Psoas muscle (tissue), 7 donors: ENCODE measurements at regions not wholly inside any gene's neighbourhood (a gene's known extent, or its start where the extent isn't known, plus 50 kb on each side); places are given as distances from the start of the nearest gene placed in this dataset.
A peak's percentile ranks its signal among the peaks of the same experiment; 100 is the strongest.

Experiments used
- ATAC-seq, 4 donors: fragments of 200-7000 bp; cut with Tn5 transposase; one replicate each; pipeline ENCODE4 v1.9.1; 2020; ENCODE audit warnings: moderate library complexity in 3 of 4, mild to moderate bottlenecking in 2 of 4
- DNase-seq, 2 donors: peaks; one replicate each; pipeline ENCODE4 v3.0.0-alpha.2; 2020
- H3K27ac ChIP-seq: fragments of 200-600 bp; one replicate; pipeline ENCODE4 v1.8.0; 2022
- H3K27me3 ChIP-seq, 3 donors: fragments of 200-600 bp in 1 of 3; one replicate each; pipeline versions ENCODE4 v1.6.1 to v1.8.0; 2013 to 2022; ENCODE audit warnings: low read length in 2 of 3, mild to moderate bottlenecking in 2 of 3, moderate library complexity in 1 of 3; ENCODE audit not compliant: insufficient read depth in 3 of 3
- H3K36me3 ChIP-seq, 2 donors: fragments of 200-600 bp in 1 of 2; one replicate each; pipeline versions ENCODE4 v1.6.1 to v1.8.0; 2013 to 2022; ENCODE audit warnings: low read depth in 1 of 2, mild to moderate bottlenecking in 1 of 2, moderate library complexity in 1 of 2; ENCODE audit not compliant: insufficient read depth in 1 of 2
- H3K4me1 ChIP-seq: fragments of 200-600 bp; one replicate; pipeline ENCODE4 v1.8.0; 2022
- H3K4me3 ChIP-seq: fragments of 200-600 bp; one replicate; pipeline ENCODE4 v1.8.0; 2022; ENCODE audit warnings: mild to moderate bottlenecking
- H3K9me3 ChIP-seq: fragments of 200-600 bp; one replicate; pipeline ENCODE4 v1.8.0; 2022
- CTCF ChIP-seq: fragments of 200-600 bp; IDR thresholded peaks from one replicate; pipeline ENCODE4 v1.8.0; 2022; ENCODE audit warnings: antibody characterized with exemption
- WGBS, 3 donors: extraction: QIAGEN DNeasy Blood & Tissue Kit; methylation state at CpG; one replicate each; pipeline versions ENCODE4 v1.1.6 to v1.1.7; 2013; 5-methylcytosine and 5-hydroxymethylcytosine counted together
- intact Hi-C, 2 donors: fragments of 100-400 bp; cut with DNase I; formaldehyde crosslinking; loops; one replicate each; pipeline versions ENCODE4 v1.11.0 to v1.14.2; 2022
- donor health status: healthy with polysubstance abuse.
- donor health status: DM: no; HTN: no; CAD: no; lungs with moderate emphysema.
- donor health status: Bipolar disorder and iron deficiency.
- donor health status: healthy.
- donor health status: DM: yes; HTN: yes; CAD: no.
- donor health status: DM: no; HTN: no; CAD: no.
- donor health status: DM: yes; HTN: yes; CAD: no.

- H3K27ac ChIP-seq, result peak overlapping the region; percentile 88
- peak; percentile 31 for TF ChIP-seq CTCF
- no peaks in the 10 kb centered on the region for H3K36me3 ChIP-seq
- 29 to 53% (median 33%) methylated on average over 7 of the region's 7 CpGs for WGBS, 3 donors
- H3K4me1 ChIP-seq, result peaks cover 15% of the 10 kb centered on the region
- H3K9me3 ChIP-seq, result peaks cover under 1% of the 10 kb centered on the region
- intact Hi-C loops, result no loop called here
- no peaks in the 10 kb centered on the region for H3K27me3 ChIP-seq
- DNase-seq, result peak; percentile 43 to 79
- peak; percentile 91 to 95 (median 92) for ATAC-seq
- H3K4me3 ChIP-seq, result no peak overlapping the region
Observed at GRCh38 chr13:44128552-44129001, 245.0 kb upstream of the SERP2 start.

GRCh38 chr13:44129418-44129817 lies 244.2 kb upstream of the SERP2 start:
- WGBS, 3 donors, result 51 to 63% (median 56%) methylated on average over 2 of the region's 2 CpGs
- ATAC-seq, result peak; percentile 13 to 49 (median 34)
- Histone ChIP-seq H3K36me3 (no peaks in the 10 kb centered on the region), H3K27ac (peak overlapping the region; percentile 88), H3K4me3 (no peak overlapping the region), H3K27me3 (no peaks in the 10 kb centered on the region), H3K4me1 (peaks cover 15% of the 10 kb centered on the region), H3K9me3 (no peaks in the 10 kb centered on the region)
- intact Hi-C loops, result no loop called here
- DNase-seq, result no peak
- TF ChIP-seq CTCF, result no peak

GRCh38 chr13:44131069-44131614 lies 242.5 kb upstream of the SERP2 start:
- no peak for ATAC-seq
- WGBS, 3 donors, result 96 to 97% (median 96%) methylated on average over 5 of the region's 5 CpGs

GRCh38 chr13:44132710-44133109 lies 240.9 kb upstream of the SERP2 start:
- intact Hi-C loops, result no loop called here
- WGBS, 3 donors, result 16 to 26% (median 22%) methylated on average over 6 of the region's 6 CpGs
- ATAC-seq, result peak; percentile 78 to 92 (median 84)
- peaks cover 15% of the 10 kb centered on the region for H3K4me1 ChIP-seq
- peak; percentile 75 to 85 for DNase-seq
- H3K9me3 ChIP-seq, result no peaks in the 10 kb centered on the region
- no peak for TF ChIP-seq CTCF
- H3K4me3 ChIP-seq, result no peak overlapping the region
- H3K27ac ChIP-seq, result peak overlapping the region; percentile 71
- H3K36me3 ChIP-seq, result no peaks in the 10 kb centered on the region
- no peaks in the 10 kb centered on the region for H3K27me3 ChIP-seq

More at GRCh38 chr13:44131069-44131614, 242.5 kb upstream of the SERP2 start:
- no peak for DNase-seq
- no peak for TF ChIP-seq CTCF
- intact Hi-C loops, result no loop called here
- Histone ChIP-seq H3K36me3 (no peaks in the 10 kb centered on the region), H3K27ac (no peak overlapping the region), H3K27me3 (no peaks in the 10 kb centered on the region), H3K4me3 (no peak overlapping the region), H3K9me3 (no peaks in the 10 kb centered on the region), H3K4me1 (peaks cover 15% of the 10 kb centered on the region)

GRCh38 chr13:44133626-44134025 lies 240.0 kb upstream of the SERP2 start:
- Histone ChIP-seq H3K4me1 (peaks cover 15% of the 10 kb centered on the region), H3K9me3 (no peaks in the 10 kb centered on the region), H3K36me3 (no peaks in the 10 kb centered on the region), H3K4me3 (no peak overlapping the region), H3K27ac (peak overlapping the region; percentile 71), H3K27me3 (no peaks in the 10 kb centered on the region)
- intact Hi-C loops, result no loop called here
- WGBS, 3 donors, result 92 to 98% (median 94%) methylated on average over 3 of the region's 3 CpGs
- TF ChIP-seq CTCF, result no peak
- ATAC-seq, result no peak
- no peak for DNase-seq
